ENCODE measurements at regions not wholly inside any gene's neighbourhood (a gene's known extent, or its start where the extent isn't known, plus 50 kb on each side); places are given as distances from the start of the nearest gene placed in this dataset.

DNA sequence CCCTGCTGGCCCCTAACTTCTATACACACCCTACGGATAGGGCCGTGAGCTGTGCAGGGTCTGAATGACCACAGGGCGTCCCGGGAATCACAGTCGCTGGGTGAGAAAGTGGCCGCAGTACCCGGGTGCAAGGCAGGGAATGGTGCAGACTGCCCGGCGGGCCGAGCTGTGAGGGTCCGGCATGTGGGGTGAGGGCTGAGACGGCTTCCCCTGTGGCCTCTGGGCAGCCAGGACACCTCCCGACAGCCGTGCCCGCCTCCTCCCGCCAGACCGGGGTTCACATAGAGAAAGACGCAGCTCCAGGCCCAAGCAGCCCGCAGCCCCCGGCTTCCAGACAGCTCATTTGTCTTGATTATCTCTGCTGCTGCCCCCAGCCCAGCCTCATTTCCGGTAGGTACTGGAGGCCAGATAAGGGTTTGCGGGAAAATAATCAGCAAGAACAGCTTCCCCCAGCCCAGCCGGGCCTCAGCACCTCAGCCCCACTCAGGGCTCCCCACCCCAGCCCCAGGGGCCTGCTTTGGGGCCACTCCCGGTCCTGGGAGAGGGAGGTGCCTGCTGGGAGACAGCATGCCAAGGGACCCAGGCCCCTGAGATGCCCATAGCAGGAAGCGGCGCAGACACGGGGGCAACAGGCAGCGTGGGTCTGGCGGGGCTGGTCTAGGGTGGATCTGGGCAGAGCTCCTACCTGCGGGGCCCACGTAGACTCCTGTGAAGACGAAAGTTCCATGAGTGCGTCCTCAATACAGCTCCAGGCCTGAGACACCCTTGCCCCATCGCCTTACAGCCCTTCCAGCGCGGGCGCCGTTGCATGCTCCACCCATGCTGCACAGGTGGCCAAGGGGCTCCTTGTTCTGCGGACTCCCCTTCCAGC is 123.1 kb downstream of the BRD1 start:
- TF ChIP-seq, protein P1, sequence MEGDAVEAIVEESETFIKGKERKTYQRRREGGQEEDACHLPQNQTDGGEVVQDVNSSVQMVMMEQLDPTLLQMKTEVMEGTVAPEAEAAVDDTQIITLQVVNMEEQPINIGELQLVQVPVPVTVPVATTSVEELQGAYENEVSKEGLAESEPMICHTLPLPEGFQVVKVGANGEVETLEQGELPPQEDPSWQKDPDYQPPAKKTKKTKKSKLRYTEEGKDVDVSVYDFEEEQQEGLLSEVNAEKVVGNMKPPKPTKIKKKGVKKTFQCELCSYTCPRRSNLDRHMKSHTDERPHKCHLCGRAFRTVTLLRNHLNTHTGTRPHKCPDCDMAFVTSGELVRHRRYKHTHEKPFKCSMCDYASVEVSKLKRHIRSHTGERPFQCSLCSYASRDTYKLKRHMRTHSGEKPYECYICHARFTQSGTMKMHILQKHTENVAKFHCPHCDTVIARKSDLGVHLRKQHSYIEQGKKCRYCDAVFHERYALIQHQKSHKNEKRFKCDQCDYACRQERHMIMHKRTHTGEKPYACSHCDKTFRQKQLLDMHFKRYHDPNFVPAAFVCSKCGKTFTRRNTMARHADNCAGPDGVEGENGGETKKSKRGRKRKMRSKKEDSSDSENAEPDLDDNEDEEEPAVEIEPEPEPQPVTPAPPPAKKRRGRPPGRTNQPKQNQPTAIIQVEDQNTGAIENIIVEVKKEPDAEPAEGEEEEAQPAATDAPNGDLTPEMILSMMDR (IDR thresholded peaks at IDR 0.05; ENCODE audit: borderline replicate concordance, insufficient read depth, low read depth, low read length), result no peak
- H3K4me3 ChIP-seq (ENCODE audit: low read depth, low read length), result no peak overlapping the region

DNA sequence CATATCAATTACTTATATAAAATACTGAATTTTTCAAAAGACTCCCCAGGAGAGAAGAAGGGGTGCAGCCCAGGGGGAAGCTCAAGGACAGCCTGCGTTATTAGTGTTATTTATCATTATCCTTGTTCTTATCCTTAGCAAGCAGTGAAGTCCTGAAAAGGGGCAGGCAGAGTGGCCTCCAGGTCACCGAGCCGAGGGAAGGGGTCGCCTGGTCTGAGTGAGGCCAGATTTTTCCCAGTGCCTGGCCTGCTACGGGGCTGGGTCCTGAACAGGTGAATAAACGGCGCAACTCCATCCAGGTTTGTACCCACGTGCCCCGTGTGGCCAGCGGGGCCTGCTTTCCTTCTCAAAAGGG is 123.7 kb downstream of the BRD1 start:
- TF ChIP-seq, protein P1 (IDR thresholded peaks at IDR 0.05; ENCODE audit: borderline replicate concordance, insufficient read depth, low read depth, low read length), result no peak
- H3K4me3 ChIP-seq (ENCODE audit: low read depth, low read length), result no peak overlapping the region

DNA sequence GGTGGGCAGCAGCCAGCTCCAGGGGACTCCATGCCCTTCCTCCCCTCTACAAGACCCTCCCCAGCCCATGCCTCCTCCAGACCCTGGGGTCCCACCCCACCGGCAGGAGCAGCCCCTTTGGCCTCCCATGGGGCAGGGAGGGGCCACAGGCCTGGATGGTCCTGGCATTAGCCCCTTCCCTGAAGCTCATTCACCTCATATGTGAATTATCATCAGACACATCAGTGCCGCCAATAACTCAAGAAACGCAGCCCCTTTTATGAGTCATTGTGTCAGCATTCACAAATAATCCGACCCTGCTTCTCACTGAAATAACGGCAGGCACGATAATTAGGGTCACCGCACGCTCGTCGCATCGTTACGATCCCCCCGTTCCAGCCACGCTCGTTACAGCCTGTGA is 124.2 kb downstream of the BRD1 start:
- H3K4me3 ChIP-seq (ENCODE audit: low read depth, low read length), result no peak overlapping the region
- TF ChIP-seq, protein P1 (IDR thresholded peaks at IDR 0.05; ENCODE audit: borderline replicate concordance, insufficient read depth, low read depth, low read length), result no peak

DNA sequence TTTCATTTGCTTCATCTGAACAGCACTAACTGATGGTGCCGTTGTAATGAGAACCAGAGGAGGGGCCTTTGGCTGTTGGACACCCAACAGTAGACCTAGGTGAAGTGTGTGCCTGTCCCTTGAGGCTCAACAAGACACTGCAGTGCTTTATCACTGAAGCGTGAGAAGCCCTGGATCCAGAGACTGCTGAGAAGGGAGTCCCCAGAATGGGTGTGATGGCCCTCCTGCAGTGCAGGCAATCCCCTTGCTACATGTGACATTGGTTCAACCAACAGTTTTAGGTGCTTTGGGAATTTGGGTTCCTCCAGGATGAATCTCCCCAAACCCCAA is 125.6 kb downstream of the BRD1 start:
- no peak overlapping the region for H3K4me3 ChIP-seq (ENCODE audit: low read depth, low read length)
- TF ChIP-seq, protein P1 (IDR thresholded peaks at IDR 0.05; ENCODE audit: borderline replicate concordance, insufficient read depth, low read depth, low read length), result no peak

DNA sequence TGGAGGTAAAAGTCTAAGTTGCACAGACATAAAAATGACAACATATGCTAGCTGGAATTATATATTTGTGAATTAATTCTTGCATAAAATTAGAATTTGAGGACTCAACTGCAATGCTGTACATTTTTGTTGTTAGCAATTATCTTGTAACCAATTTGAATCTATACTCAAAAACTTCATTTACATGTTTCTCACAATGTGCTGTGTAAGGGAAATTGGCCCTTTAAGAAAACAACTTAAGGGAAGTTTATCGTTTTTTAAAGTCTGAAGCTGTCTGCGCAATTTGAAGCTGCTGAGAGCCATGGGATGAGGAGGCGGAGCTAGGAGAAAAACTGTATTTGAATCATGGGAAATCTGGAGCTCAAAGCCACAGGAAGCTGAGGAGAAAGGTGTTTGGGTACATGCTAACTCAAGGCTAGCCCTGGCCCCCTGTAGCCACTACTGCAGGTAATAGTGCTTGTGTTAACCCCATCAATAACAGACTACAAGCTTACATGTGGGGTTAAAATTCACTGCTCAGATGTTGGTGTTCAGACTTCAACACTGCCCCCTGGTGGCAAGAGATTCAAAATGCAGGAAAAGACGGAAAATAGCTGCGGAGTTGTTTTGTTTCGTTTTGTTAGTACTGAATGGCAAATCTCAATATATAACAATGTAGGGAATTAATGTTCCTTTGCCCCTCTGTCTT is 126.1 kb downstream of the BRD1 start:
- TF ChIP-seq, protein P1 (IDR thresholded peaks at IDR 0.05; ENCODE audit: borderline replicate concordance, insufficient read depth, low read depth, low read length), result peak; percentile 40; the same call in 1 of the 2 replicates

DNA sequence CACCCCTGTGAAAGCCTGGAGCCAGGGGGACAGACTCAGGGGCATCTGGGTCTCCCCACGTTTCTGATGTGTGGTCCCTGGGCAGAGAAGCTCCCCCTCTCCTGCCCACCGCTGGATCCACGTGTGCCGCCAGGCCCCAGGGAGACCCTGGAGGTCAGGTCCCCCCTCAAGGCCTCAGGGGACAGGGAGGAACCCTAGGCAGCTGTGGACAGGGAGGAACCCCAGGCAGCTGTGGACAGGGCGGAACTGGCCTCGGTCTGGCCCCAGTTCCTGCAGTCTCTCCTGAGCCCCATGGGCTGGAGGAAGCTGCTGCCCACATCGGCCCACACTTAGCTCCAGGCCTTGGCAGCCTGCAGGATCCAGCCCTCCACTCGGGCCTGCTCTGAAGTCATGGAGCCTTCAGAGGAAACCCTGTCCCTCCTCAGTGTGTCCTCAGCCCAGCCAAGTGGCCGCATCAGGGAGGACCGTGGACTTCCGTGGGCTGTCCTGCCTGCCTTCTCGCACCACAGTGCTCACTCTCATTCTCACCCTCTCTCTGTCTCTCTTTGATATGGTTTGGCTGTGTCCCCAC is 127.7 kb downstream of the BRD1 start:
- H3K4me3 ChIP-seq (ENCODE audit: low read depth, low read length), result no peak overlapping the region
- TF ChIP-seq, protein P1 (IDR thresholded peaks at IDR 0.05; ENCODE audit: borderline replicate concordance, insufficient read depth, low read depth, low read length), result no peak

More for the DNA sequence above, 126.1 kb downstream of the BRD1 start:
- no peak overlapping the region for H3K4me3 ChIP-seq (ENCODE audit: low read depth, low read length)
